IMR-90 (cell line): ENCODE measurements at regions not wholly inside any gene's neighbourhood (a gene's known extent, or its start where the extent isn't known, plus 50 kb on each side); places are given as distances from the start of the nearest gene placed in this dataset.

ENCODE experiments used
- ATAC-seq: fragments of 200-7000 bp; cut with Tn5 transposase; 2 replicates; pipeline ENCODE4 v1.9.1; 2020; ENCODE audit warnings: low read depth, mild to moderate bottlenecking, moderate library complexity
- BruUV-seq: library from RNA; stranded (reverse); fragments of 400-500 nt; replicated peaks from 2 replicates; lab custom pipeline; 2021; lab: Mats Ljungman, UMichigan
- CTCF ChIA-PET: fragments of 300-600 bp; formaldehyde crosslinking; extraction: SDS; loops from one replicate; lab custom pipeline; 2021; ENCODE audit warnings: antibody characterized with exemption; lab: Yijun Ruan, JAX
- POLR2A ChIA-PET: fragments of 300-600 bp; sonication (Branson Sonifier 250); formaldehyde crosslinking; loops from one replicate; lab custom pipeline; 2022; ENCODE audit warnings: antibody characterized with exemption; ENCODE audit not compliant: unreplicated experiment; lab: Charles Lee
- DNase-seq: peaks from one replicate; pipeline ENCODE4 v3.0.0; 2013
- H2AFZ ChIP-seq: replicated peaks from 2 replicates; pipeline ENCODE3; 2013; ENCODE audit warnings: low read length, mild to moderate bottlenecking; ENCODE audit not compliant: poor library complexity
- H2AK5ac ChIP-seq: 2 replicates; pipeline ENCODE4 v1.6.1; 2013; ENCODE audit warnings: low read depth, low read length, inconsistent platforms
- H2AK9ac ChIP-seq: replicated peaks from 2 replicates; pipeline ENCODE3; 2013; ENCODE audit warnings: mild to moderate bottlenecking, low read depth, low read length, moderate library complexity; ENCODE audit not compliant: poor library complexity
- H2BK120ac ChIP-seq: 2 replicates; pipeline ENCODE4 v1.6.1; 2013; ENCODE audit warnings: low read depth, low read length, inconsistent platforms
- H2BK15ac ChIP-seq: 3 replicates; pipeline ENCODE4 v1.6.1; 2013; ENCODE audit warnings: low read depth, low read length, inconsistent platforms
- H2BK20ac ChIP-seq: 2 replicates; pipeline ENCODE4 v1.6.1; 2013; ENCODE audit warnings: low read depth, mild to moderate bottlenecking, inconsistent platforms, low read length, moderate library complexity
- H2BK5ac ChIP-seq: 2 replicates; pipeline ENCODE4 v1.6.1; 2013; ENCODE audit warnings: mild to moderate bottlenecking, low read depth, low read length, inconsistent platforms; ENCODE audit not compliant: poor library complexity, severe bottlenecking
- H3K14ac ChIP-seq: replicated peaks from 2 replicates; pipeline ENCODE4 v1.6.1; 2013; ENCODE audit warnings: low read depth, low read length, inconsistent platforms
- H3K18ac ChIP-seq: 2 replicates; pipeline ENCODE4 v1.6.1; 2013; ENCODE audit warnings: low read depth, low read length, control low read depth
- H3K23ac ChIP-seq: 2 replicates; pipeline ENCODE4 v1.6.1; 2013; ENCODE audit warnings: low read depth, low read length, inconsistent platforms
- H3K27ac ChIP-seq: 2 replicates; pipeline ENCODE4 v1.5.1; 2013; ENCODE audit warnings: mild to moderate bottlenecking, control low read depth, low read length; ENCODE audit not compliant: insufficient read depth
- H3K27me3 ChIP-seq: 2 replicates; pipeline ENCODE4 v1.6.1; 2013; ENCODE audit warnings: low read length; ENCODE audit not compliant: control insufficient read depth, insufficient read depth
- H3K36me3 ChIP-seq: 2 replicates; pipeline ENCODE4 v1.6.1; 2013; ENCODE audit warnings: low read length, mixed read lengths; ENCODE audit not compliant: control insufficient read depth, insufficient read depth
- H3K4ac ChIP-seq: 2 replicates; pipeline ENCODE4 v1.6.1; 2013; ENCODE audit warnings: low read depth, low read length, inconsistent platforms
- H3K4me1 ChIP-seq: 2 replicates; pipeline ENCODE4 v1.6.1; 2013; ENCODE audit warnings: low read length, mixed read lengths; ENCODE audit not compliant: control insufficient read depth, insufficient read depth
- H3K4me2 ChIP-seq: 2 replicates; pipeline ENCODE4 v1.6.1; 2013; ENCODE audit warnings: low read depth, mild to moderate bottlenecking, control low read depth, low read length, moderate library complexity
- H3K4me3 ChIP-seq: 2 replicates; pipeline ENCODE4 v1.5.1; 2013; ENCODE audit warnings: low read depth, mild to moderate bottlenecking, control low read depth, low read length, moderate library complexity; ENCODE audit not compliant: insufficient read depth
- H3K56ac ChIP-seq: 2 replicates; pipeline ENCODE4 v1.6.1; 2013; ENCODE audit warnings: low read length, inconsistent platforms; ENCODE audit not compliant: insufficient read depth; ENCODE audit errors: extremely low read depth
- H3K79me1 ChIP-seq, 2 experiments: 2 replicates each; pipeline ENCODE4 v1.6.1; 2013; ENCODE audit warnings: low read length in 2 of 2, inconsistent platforms in 1 of 2, low read depth in 1 of 2
- H3K9ac ChIP-seq: 2 replicates; pipeline ENCODE4 v1.6.1; 2013; ENCODE audit warnings: low read depth, low read length, control low read depth
- H3K9me1 ChIP-seq: 2 replicates; pipeline ENCODE4 v1.6.1; 2013; ENCODE audit warnings: low read length, inconsistent platforms; ENCODE audit not compliant: insufficient read depth
- H3K9me3 ChIP-seq: 2 replicates; pipeline ENCODE4 v1.6.1; 2013; ENCODE audit warnings: low read length; ENCODE audit not compliant: control insufficient read depth, insufficient read depth
- H4K20me1 ChIP-seq: 2 replicates; pipeline ENCODE4 v1.6.1; 2013; ENCODE audit warnings: low read length, inconsistent platforms; ENCODE audit not compliant: insufficient read depth
- H4K5ac ChIP-seq: 2 replicates; pipeline ENCODE4 v1.6.1; 2013; ENCODE audit warnings: mild to moderate bottlenecking, low read depth, low read length, control low read depth
- H4K8ac ChIP-seq, 2 experiments: 2 replicates each; pipeline ENCODE4 v1.6.1; 2013; ENCODE audit warnings: low read depth in 2 of 2, low read length in 2 of 2, control low read depth in 1 of 2, inconsistent platforms in 1 of 2
- H4K91ac ChIP-seq: 2 replicates; pipeline ENCODE4 v1.6.1; 2013; ENCODE audit warnings: low read depth, low read length, inconsistent platforms; ENCODE audit not compliant: insufficient read depth
- BHLHE40 ChIP-seq: fragments of 150-350 bp; IDR thresholded peaks from 2 replicates; pipeline ENCODE4 v1.6.1; 2016; ENCODE audit warnings: mild to moderate bottlenecking, low read depth, low read length
- CEBPB ChIP-seq: IDR thresholded peaks from 2 replicates; pipeline ENCODE4 v1.6.1; 2012; ENCODE audit warnings: low read depth, low read length, improper control_type of control experiment
- CHD1 ChIP-seq: IDR thresholded peaks from 2 replicates; pipeline ENCODE4 v1.6.1; 2012; ENCODE audit warnings: low read depth, low read length, improper control_type of control experiment
- FOS ChIP-seq: fragments of 150-350 bp; IDR thresholded peaks from 2 replicates; pipeline ENCODE4 v1.6.1; 2016; ENCODE audit warnings: low read depth, low read length
- MAFK ChIP-seq: IDR thresholded peaks from 2 replicates; pipeline ENCODE4 v1.6.1; 2012; ENCODE audit warnings: low read depth, low read length, improper control_type of control experiment
- MAZ ChIP-seq: IDR thresholded peaks from 2 replicates; pipeline ENCODE4 v1.6.1; 2012; ENCODE audit warnings: low read depth, mild to moderate bottlenecking, low read length, improper control_type of control experiment, moderate library complexity, borderline replicate concordance
- MXI1 ChIP-seq: IDR thresholded peaks from 2 replicates; pipeline ENCODE4 v1.6.1; 2012; ENCODE audit warnings: low read depth, mild to moderate bottlenecking, low read length, moderate library complexity, borderline replicate concordance
- NFE2L2 ChIP-seq: fragments of 150-350 bp; IDR thresholded peaks from 2 replicates; pipeline ENCODE4 v1.6.1; 2016; ENCODE audit warnings: low read depth, mild to moderate bottlenecking, low read length
- POLR2A ChIP-seq: IDR thresholded peaks from 2 replicates; pipeline ENCODE4 v1.6.1; 2012; ENCODE audit warnings: mild to moderate bottlenecking, low read depth, low read length
- RAD21 ChIP-seq: IDR thresholded peaks from 2 replicates; pipeline ENCODE4 v1.6.1; 2012; ENCODE audit warnings: low read length, improper control_type of control experiment
- RCOR1 ChIP-seq: IDR thresholded peaks from 2 replicates; pipeline ENCODE4 v1.6.1; 2012; ENCODE audit warnings: mild to moderate bottlenecking, low read length, improper control_type of control experiment; ENCODE audit not compliant: insufficient replicate concordance
- RFX5 ChIP-seq: IDR thresholded peaks from 2 replicates; pipeline ENCODE4 v1.8.0; 2012; ENCODE audit warnings: low read depth, mild to moderate bottlenecking, low read length, moderate library complexity
- SMC3 ChIP-seq: fragments of 150-350 bp; IDR thresholded peaks from 2 replicates; pipeline ENCODE4 v1.6.1; 2016; ENCODE audit warnings: low read depth, mild to moderate bottlenecking, antibody characterized with exemption, low read length, moderate library complexity
- dilution Hi-C: fragments of 300-500 bp; cut with HindIII; formaldehyde crosslinking; loops from one replicate; pipeline ENCODE4 v1.14.3; 2018; ENCODE audit warnings: low sequenced_read_pairs; ENCODE audit not compliant: unreplicated experiment
- in situ Hi-C: fragments of 300-500 bp; cut with MboI; formaldehyde crosslinking; loops from 3 replicates; pipeline ENCODE4 v1.14.3; 2019; ENCODE audit warnings: low sequenced_read_pairs, inconsistent platforms, mixed read lengths
- intact Hi-C: fragments of 100-400 bp; cut with micrococcal nuclease; formaldehyde crosslinking; loops from 2 replicates; pipeline ENCODE4 v1.10.0; 2022
- TF ChIP-seq, protein P1 (sequence below): fragments of 150-350 bp; IDR thresholded peaks from 2 replicates; pipeline ENCODE4 v1.6.1; 2017; ENCODE audit warnings: mild to moderate bottlenecking, antibody characterized with exemption, low read length, low read depth
- TF ChIP-seq, protein P2 (sequence below): conservative IDR thresholded peaks from 2 replicates; pipeline ENCODE4 v1.5.1; 2012; ENCODE audit warnings: mild to moderate bottlenecking, low read depth, low read length, improper control_type of control experiment
- TF ChIP-seq, protein P3 (sequence below): fragments of 150-350 bp; IDR thresholded peaks from 2 replicates; pipeline ENCODE4 v1.6.1; 2016; ENCODE audit warnings: low read depth, mild to moderate bottlenecking, low read length, moderate library complexity, borderline replicate concordance

DNA sequence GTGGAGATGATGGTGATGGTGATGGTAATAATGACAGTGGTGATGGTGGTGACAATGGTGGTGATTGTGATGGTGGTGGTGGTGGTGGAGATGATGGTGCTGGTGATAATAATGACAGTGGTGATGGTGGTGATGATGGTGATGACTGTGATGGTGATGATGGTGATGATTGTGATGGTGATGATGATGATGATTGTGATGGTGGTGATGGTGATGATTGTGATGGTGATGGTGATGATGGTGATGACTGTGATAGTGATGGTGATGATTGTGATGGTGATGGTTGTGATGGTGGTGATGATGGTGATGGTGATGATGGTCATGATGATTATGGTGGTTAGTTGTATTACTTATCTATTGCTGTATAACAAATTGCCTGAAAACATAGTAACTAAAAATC, 108.9 kb upstream of the NKX1-1 start:
- dilution Hi-C loops = no loop called here
- Histone ChIP-seq H3K9ac (no peak overlapping the region), H3K9me3 (peaks cover 9% of the 10 kb centered on the region; the same call in 1 of the 2 replicates), H3K56ac (no peak overlapping the region), H3K23ac (no peak overlapping the region), H2BK15ac (no peak overlapping the region), H3K4me1 (no peaks in the 10 kb centered on the region), H4K8ac (no peak overlapping the region), H3K79me1 (no peaks in the 10 kb centered on the region), H3K27ac (no peak overlapping the region), H2BK5ac (no peak overlapping the region), H2AK5ac (no peak overlapping the region), H4K20me1 (no peaks in the 10 kb centered on the region; the same call in 1 of the 2 replicates), H3K14ac (no peak overlapping the region), H2BK120ac (no peak overlapping the region), H4K91ac (no peak overlapping the region), H3K9me1 (no peaks in the 10 kb centered on the region), H2AK9ac (no peak overlapping the region), H2BK20ac (no peak overlapping the region), H3K36me3 (no peaks in the 10 kb centered on the region), H2AFZ (no peak overlapping the region), H4K5ac (no peak overlapping the region), H3K4me3 (no peak overlapping the region), H3K27me3 (peaks cover 62% of the 10 kb centered on the region), H3K4ac (no peak overlapping the region), H3K18ac (no peak overlapping the region), H3K4me2 (no peak overlapping the region)
- ChIA-PET POLR2A (no interaction called here), CTCF (no interaction called here)
- TF ChIP-seq MAZ = no peak
- TF ChIP-seq RFX5 = no peak
- TF ChIP-seq NFE2L2 = no peak
- TF ChIP-seq FOS = no peak
- TF ChIP-seq BHLHE40 = no peak
- TF ChIP-seq RCOR1 = no peak
- TF ChIP-seq MXI1 = no peak
- TF ChIP-seq, protein P1, sequence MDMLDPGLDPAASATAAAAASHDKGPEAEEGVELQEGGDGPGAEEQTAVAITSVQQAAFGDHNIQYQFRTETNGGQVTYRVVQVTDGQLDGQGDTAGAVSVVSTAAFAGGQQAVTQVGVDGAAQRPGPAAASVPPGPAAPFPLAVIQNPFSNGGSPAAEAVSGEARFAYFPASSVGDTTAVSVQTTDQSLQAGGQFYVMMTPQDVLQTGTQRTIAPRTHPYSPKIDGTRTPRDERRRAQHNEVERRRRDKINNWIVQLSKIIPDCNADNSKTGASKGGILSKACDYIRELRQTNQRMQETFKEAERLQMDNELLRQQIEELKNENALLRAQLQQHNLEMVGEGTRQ = no peak
- TF ChIP-seq RAD21 = no peak
- TF ChIP-seq MAFK = no peak
- TF ChIP-seq CEBPB = no peak
- TF ChIP-seq, protein P2, sequence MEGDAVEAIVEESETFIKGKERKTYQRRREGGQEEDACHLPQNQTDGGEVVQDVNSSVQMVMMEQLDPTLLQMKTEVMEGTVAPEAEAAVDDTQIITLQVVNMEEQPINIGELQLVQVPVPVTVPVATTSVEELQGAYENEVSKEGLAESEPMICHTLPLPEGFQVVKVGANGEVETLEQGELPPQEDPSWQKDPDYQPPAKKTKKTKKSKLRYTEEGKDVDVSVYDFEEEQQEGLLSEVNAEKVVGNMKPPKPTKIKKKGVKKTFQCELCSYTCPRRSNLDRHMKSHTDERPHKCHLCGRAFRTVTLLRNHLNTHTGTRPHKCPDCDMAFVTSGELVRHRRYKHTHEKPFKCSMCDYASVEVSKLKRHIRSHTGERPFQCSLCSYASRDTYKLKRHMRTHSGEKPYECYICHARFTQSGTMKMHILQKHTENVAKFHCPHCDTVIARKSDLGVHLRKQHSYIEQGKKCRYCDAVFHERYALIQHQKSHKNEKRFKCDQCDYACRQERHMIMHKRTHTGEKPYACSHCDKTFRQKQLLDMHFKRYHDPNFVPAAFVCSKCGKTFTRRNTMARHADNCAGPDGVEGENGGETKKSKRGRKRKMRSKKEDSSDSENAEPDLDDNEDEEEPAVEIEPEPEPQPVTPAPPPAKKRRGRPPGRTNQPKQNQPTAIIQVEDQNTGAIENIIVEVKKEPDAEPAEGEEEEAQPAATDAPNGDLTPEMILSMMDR = no peak
- no peak for TF ChIP-seq CHD1
- TF ChIP-seq, protein P3, sequence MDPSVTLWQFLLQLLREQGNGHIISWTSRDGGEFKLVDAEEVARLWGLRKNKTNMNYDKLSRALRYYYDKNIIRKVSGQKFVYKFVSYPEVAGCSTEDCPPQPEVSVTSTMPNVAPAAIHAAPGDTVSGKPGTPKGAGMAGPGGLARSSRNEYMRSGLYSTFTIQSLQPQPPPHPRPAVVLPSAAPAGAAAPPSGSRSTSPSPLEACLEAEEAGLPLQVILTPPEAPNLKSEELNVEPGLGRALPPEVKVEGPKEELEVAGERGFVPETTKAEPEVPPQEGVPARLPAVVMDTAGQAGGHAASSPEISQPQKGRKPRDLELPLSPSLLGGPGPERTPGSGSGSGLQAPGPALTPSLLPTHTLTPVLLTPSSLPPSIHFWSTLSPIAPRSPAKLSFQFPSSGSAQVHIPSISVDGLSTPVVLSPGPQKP = no peak
- TF ChIP-seq SMC3 = no peak
- TF ChIP-seq POLR2A = no peak
- in situ Hi-C loops = no loop called here
- intact Hi-C loops = no loop called here
- no peak for ATAC-seq
- no TSS peak for BruUV-seq
- DNase-seq = no peak
